ENCODE measurements at regions not wholly inside any gene's neighbourhood (a gene's known extent, or its start where the extent isn't known, plus 50 kb on each side); places are given as distances from the start of the nearest gene placed in this dataset.

GRCh38 chr9:121573717-121574485 lies 74.3 kb upstream of the GGTA1 start:
- ATAC-seq (ENCODE audit: low FRiP score) (no peak), DNase-seq (ENCODE audit: low spot score) (no peak)
- TF ChIP-seq CTCF (IDR thresholded peaks at IDR 0.05): no peak

- DNase-seq (ENCODE audit: low spot score) (no peak), ATAC-seq (ENCODE audit: low FRiP score) (no peak)
- TF ChIP-seq CTCF (IDR thresholded peaks at IDR 0.05): no peak
Measured at GRCh38 chr9:121574774-121575519, 75.3 kb upstream of the GGTA1 start.

- TF ChIP-seq CTCF (IDR thresholded peaks at IDR 0.05): no peak
- DNase-seq (ENCODE audit: low spot score) (no peak), ATAC-seq (ENCODE audit: low FRiP score) (no peak)
Measured at GRCh38 chr9:121576281-121577075, 75.0 kb upstream of the DAB2IP start.

- no peak for TF ChIP-seq CTCF (IDR thresholded peaks at IDR 0.05)
- DNase-seq (ENCODE audit: low spot score): no peak
- no peak for ATAC-seq (ENCODE audit: low FRiP score)
Measured at GRCh38 chr9:121577166-121577565, 74.3 kb upstream of the DAB2IP start.

GRCh38 chr9:121577572-121577971 lies 73.9 kb upstream of the DAB2IP start:
- ATAC-seq (ENCODE audit: low FRiP score) (no peak), DNase-seq (ENCODE audit: low spot score) (no peak)
- TF ChIP-seq CTCF (IDR thresholded peaks at IDR 0.05): no peak

- no peak for TF ChIP-seq CTCF (IDR thresholded peaks at IDR 0.05)
- no peak for DNase-seq (ENCODE audit: low spot score)
- ATAC-seq (ENCODE audit: low FRiP score): no peak
Measured at GRCh38 chr9:121581786-121582600, 69.4 kb upstream of the DAB2IP start.

Measured in omental fat pad (tissue), 3 donors.